Breast epithelium (tissue), 4 donors: ENCODE measurements at regions not wholly inside any gene's neighbourhood (a gene's known extent, or its start where the extent isn't known, plus 50 kb on each side); places are given as distances from the start of the nearest gene placed in this dataset.

Source experiments
- DNase-seq, 2 donors: peaks; one replicate each; pipeline ENCODE4 v3.0.0-alpha.2; 2019; ENCODE audit warnings: low spot score in 2 of 2
- H3K27ac ChIP-seq, 2 donors: fragments of 200-600 bp; sonication (generic) in 1 of 2; one replicate each; pipeline ENCODE4 v1.5.1; 2016 to 2019; ENCODE audit warnings: mild to moderate bottlenecking in 1 of 2
- H3K27me3 ChIP-seq, 2 donors: fragments of 200-600 bp; sonication (generic) in 1 of 2; one replicate each; pipeline versions ENCODE4 v1.5.1 to v1.6.0; 2017 to 2019; ENCODE audit warnings: control low read depth in 1 of 2, mild to moderate bottlenecking in 1 of 2
- H3K36me3 ChIP-seq: fragments of 200-600 bp; one replicate; pipeline ENCODE4 v1.5.1; 2019
- H3K4me1 ChIP-seq, 2 donors: fragments of 200-600 bp; sonication (generic); one replicate each; pipeline ENCODE4 v1.5.1; 2016 to 2019; ENCODE audit warnings: control low read depth in 1 of 2
- H3K4me3 ChIP-seq, 3 donors: fragments of 200-600 bp; sonication (generic); 1 replicate in 2 of 3; 2 replicates in 1 of 3; pipeline ENCODE4 v1.5.1; 2016 to 2019; ENCODE audit warnings: mild to moderate bottlenecking in 3 of 3, moderate library complexity in 2 of 3
- H3K9me3 ChIP-seq, 2 donors: fragments of 200-600 bp; sonication (generic) in 1 of 2; one replicate each; pipeline ENCODE4 v1.5.1; 2016 to 2019; ENCODE audit warnings: control low read depth in 1 of 2
- POLR2A ChIP-seq: fragments of 450-650 bp; IDR thresholded peaks from one replicate; pipeline ENCODE4 v1.6.1; 2016; ENCODE audit warnings: antibody characterized with exemption, mild to moderate bottlenecking, moderate library complexity
- POLR2AphosphoS5 ChIP-seq, 3 donors: sonication (generic); formaldehyde crosslinking; IDR thresholded peaks; one replicate each; pipeline ENCODE4 v1.6.1; 2017; ENCODE audit warnings: antibody characterized with exemption in 3 of 3
- intact Hi-C: fragments of 100-400 bp; cut with DNase I; formaldehyde crosslinking; loops from one replicate; pipeline ENCODE4 v1.15.1; 2023; ENCODE audit warnings: low total_unique reads
- TF ChIP-seq, protein P1 (sequence below), 3 donors: fragments of 450-650 bp; IDR thresholded peaks; one replicate each; pipeline ENCODE4 v1.5.1; 2016 to 2017; ENCODE audit warnings: antibody characterized with exemption in 3 of 3, mild to moderate bottlenecking in 3 of 3, moderate library complexity in 3 of 3

- H3K4me1 ChIP-seq, result no peaks in the 10 kb centered on the region
- no peak overlapping the region for H3K4me3 ChIP-seq
- H3K27ac ChIP-seq, result no peak overlapping the region
- no peaks in the 10 kb centered on the region for H3K27me3 ChIP-seq
- no peaks in the 10 kb centered on the region for H3K36me3 ChIP-seq
- no peak for DNase-seq
- intact Hi-C loops, result no loop called here
- TF ChIP-seq POLR2AphosphoS5 (IDR thresholded peaks at IDR 0.05), result no peak
- H3K9me3 ChIP-seq, result no peaks in the 10 kb centered on the region
These were observed 621.0 kb downstream of the ACTL7B start for GRCh38 chr9:108234811-108235210.

DNA sequence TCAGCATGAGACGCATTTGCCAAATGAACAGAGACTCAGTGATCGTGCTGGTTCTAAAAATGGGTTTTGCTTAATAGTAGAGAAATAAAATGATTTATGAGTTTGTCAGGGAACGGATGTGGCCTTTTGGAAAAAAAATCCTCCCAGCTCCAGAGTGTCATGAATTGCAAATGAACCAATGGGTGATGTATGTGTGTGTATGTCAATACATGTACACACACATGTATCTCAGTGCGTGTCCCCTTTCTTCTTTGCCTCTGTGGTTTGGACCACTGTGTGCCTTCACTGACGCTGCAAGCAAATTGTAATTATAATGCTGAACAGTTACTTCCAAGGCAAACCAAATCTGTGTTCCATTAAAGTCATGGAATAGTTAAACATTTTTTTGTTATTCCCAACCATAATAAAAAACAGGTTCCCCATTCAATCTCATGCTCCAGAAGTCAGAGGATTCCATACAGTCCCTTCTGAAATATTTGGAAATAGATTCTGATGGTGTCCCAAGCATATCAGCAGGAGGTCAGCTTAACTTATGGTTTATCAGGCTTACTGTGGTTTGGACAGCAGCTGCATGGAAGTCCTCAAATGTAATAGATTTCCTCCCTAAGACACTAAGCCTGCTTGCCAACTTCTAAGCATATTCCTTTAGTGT lies 630.5 kb downstream of the ACTL7B start:
- no peak for DNase-seq
- no peak overlapping the region for H3K4me3 ChIP-seq
- no peaks in the 10 kb centered on the region for H3K4me1 ChIP-seq
- H3K27ac ChIP-seq, result no peak overlapping the region
- TF ChIP-seq, protein P1, sequence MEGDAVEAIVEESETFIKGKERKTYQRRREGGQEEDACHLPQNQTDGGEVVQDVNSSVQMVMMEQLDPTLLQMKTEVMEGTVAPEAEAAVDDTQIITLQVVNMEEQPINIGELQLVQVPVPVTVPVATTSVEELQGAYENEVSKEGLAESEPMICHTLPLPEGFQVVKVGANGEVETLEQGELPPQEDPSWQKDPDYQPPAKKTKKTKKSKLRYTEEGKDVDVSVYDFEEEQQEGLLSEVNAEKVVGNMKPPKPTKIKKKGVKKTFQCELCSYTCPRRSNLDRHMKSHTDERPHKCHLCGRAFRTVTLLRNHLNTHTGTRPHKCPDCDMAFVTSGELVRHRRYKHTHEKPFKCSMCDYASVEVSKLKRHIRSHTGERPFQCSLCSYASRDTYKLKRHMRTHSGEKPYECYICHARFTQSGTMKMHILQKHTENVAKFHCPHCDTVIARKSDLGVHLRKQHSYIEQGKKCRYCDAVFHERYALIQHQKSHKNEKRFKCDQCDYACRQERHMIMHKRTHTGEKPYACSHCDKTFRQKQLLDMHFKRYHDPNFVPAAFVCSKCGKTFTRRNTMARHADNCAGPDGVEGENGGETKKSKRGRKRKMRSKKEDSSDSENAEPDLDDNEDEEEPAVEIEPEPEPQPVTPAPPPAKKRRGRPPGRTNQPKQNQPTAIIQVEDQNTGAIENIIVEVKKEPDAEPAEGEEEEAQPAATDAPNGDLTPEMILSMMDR (IDR thresholded peaks at IDR 0.05), result no peak
- TF ChIP-seq POLR2AphosphoS5 (IDR thresholded peaks at IDR 0.05) (no peak), POLR2A (no peak)
- H3K9me3 ChIP-seq, result peaks cover 0 to 9% of the 10 kb centered on the region in 2 donors
- intact Hi-C loops, result no loop called here
- no peaks in the 10 kb centered on the region for H3K36me3 ChIP-seq
- H3K27me3 ChIP-seq, result no peaks in the 10 kb centered on the region

DNA sequence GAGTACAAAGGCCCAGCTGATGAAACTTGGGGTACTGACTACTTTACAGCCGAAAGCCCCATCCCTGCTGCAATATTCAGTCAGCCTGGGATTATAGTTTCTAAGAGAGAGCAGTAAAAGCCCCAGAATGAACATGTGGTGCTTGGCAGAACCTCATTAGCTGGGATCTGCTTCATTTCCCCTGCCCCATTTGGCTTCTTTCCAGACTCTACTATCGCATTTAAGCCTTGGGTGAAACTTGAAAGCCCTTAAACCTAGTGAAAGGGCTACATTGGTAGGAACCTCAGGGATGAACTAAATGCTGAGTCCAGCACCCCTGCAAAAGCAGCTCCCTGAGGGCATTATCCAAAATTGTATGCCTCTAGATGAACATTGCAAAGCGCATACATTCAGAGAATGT lies 631.1 kb downstream of the ACTL7B start:
- TF ChIP-seq POLR2A (no peak), POLR2AphosphoS5 (IDR thresholded peaks at IDR 0.05) (no peak)
- TF ChIP-seq, protein P1 (IDR thresholded peaks at IDR 0.05), result no peak
- no peaks in the 10 kb centered on the region for H3K27me3 ChIP-seq
- intact Hi-C loops, result no loop called here
- no peaks in the 10 kb centered on the region for H3K4me1 ChIP-seq
- H3K36me3 ChIP-seq, result no peaks in the 10 kb centered on the region
- no peak overlapping the region for H3K4me3 ChIP-seq
- no peak for DNase-seq
- H3K27ac ChIP-seq, result no peak overlapping the region
- peaks cover 0 to 9% of the 10 kb centered on the region in 2 donors for H3K9me3 ChIP-seq

DNA sequence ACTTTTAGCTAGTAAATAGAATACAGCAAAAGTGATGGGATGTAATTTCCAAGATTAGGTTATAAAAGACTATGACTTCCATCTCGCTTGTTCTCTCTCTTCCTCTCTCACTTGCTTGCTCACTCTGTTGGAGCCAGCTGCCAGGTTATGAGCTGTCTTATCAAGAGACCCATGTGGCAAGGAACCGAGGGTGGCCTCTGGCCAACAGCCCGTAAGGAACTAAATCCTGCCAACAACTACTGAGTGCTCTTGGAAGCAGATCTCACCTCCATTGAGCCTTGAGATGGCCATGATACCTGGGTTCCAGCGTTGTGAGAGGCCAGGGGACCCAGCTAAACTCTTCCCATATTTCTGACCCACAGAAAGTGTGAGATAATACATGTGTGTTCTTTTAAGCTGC lies 636.1 kb downstream of the ACTL7B start:
- intact Hi-C loops, result no loop called here
- no peaks in the 10 kb centered on the region for H3K27me3 ChIP-seq
- no peak for DNase-seq
- no peaks in the 10 kb centered on the region for H3K36me3 ChIP-seq
- H3K27ac ChIP-seq, result no peak overlapping the region
- H3K4me1 ChIP-seq, result no peaks in the 10 kb centered on the region
- H3K9me3 ChIP-seq, result no peaks in the 10 kb centered on the region
- H3K4me3 ChIP-seq, result no peak overlapping the region
- TF ChIP-seq POLR2AphosphoS5 (IDR thresholded peaks at IDR 0.05) (no peak), POLR2A (no peak)
- TF ChIP-seq, protein P1 (IDR thresholded peaks at IDR 0.05), result no peak

DNA sequence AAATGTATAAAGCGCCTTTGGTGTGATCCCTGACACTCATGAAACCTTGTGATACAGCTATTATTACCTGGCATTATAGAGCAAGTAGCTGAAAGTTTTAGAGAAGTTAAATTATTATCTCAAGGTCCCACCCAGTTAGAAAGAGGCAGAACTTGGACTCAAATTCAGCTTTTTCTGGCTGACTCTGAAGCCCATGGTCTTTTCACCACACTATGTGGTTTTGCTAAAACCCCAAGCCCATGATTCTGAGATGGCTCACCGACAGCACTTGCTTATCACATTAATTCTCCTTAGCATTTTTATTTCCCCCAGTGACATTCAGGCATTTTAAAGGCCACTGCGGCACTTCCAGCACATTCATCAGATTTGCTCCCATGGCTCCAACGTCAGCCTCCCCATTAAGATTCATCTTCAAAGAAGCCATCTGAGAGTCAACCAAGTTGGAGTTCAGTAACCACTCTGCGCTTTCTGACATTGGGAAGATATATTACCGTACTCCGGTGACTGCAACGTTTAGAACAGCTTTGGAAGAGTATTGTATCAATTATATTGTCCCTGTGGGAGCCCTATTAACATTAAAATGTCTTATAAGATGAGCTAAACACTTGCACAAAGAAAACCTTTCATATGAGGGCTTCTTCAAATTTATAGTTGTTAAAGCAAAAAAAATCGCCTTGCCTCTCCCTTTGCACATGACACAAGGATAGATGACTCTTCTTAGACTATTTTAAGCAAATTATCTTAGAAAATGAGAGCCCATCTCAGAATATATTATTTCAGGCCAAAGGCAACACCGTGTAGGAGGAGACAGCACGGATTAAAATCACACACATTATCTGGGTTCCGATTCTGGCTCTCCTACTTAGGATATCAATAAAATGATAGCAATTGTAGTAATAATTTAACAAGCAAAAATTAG lies 638.1 kb downstream of the ACTL7B start:
- intact Hi-C loops, result no loop called here
- no peaks in the 10 kb centered on the region for H3K36me3 ChIP-seq
- TF ChIP-seq, protein P1 (IDR thresholded peaks at IDR 0.05), result no peak
- no peak for TF ChIP-seq POLR2AphosphoS5 (IDR thresholded peaks at IDR 0.05)
- no peak for TF ChIP-seq POLR2A
- no peaks in the 10 kb centered on the region for H3K9me3 ChIP-seq
- H3K4me3 ChIP-seq, result no peak overlapping the region
- no peaks in the 10 kb centered on the region for H3K27me3 ChIP-seq
- DNase-seq, result no peak
- H3K27ac ChIP-seq, result no peak overlapping the region
- no peaks in the 10 kb centered on the region for H3K4me1 ChIP-seq
